ENCODE measurements at regions not wholly inside any gene's neighbourhood (a gene's known extent, or its start where the extent isn't known, plus 50 kb on each side); places are given as distances from the start of the nearest gene placed in this dataset.

- ATAC-seq (no peak), DNase-seq (no peak)
- intact Hi-C loops (cut with DNase I) = no loop called here
These were observed 268.2 kb downstream of the SH3GL2 start for GRCh38 chr9:17846948-17847655.

GRCh38 chr9:17847908-17848307, 269.0 kb downstream of the SH3GL2 start:
- intact Hi-C loops (cut with DNase I) = no loop called here
- DNase-seq (no peak), ATAC-seq (no peak)

GRCh38 chr9:17852108-17852507, 273.2 kb downstream of the SH3GL2 start:
- intact Hi-C loops (cut with DNase I) = no loop called here
- DNase-seq = no peak
- ATAC-seq = no peak

GRCh38 chr9:17854487-17854886, 275.6 kb downstream of the SH3GL2 start:
- ATAC-seq = no peak
- DNase-seq = no peak
- intact Hi-C loops (cut with DNase I) = no loop called here

GRCh38 chr9:17856995-17857394, 278.1 kb downstream of the SH3GL2 start:
- DNase-seq (no peak), ATAC-seq (no peak)
- intact Hi-C loops (cut with DNase I) = no loop called here

GRCh38 chr9:17859228-17859627, 280.4 kb downstream of the SH3GL2 start:
- intact Hi-C loops (cut with DNase I) = no loop called here
- DNase-seq (no peak), ATAC-seq (no peak)

- DNase-seq = no peak
- ATAC-seq = no peak
- intact Hi-C loops (cut with DNase I) = no loop called here
These were observed 281.1 kb downstream of the SH3GL2 start for GRCh38 chr9:17859987-17860386.

- ATAC-seq (peak; percentile 60 to 63), DNase-seq (peak; percentile 25)
- intact Hi-C loops (cut with DNase I) = no loop called here
These were observed 283.2 kb downstream of the SH3GL2 start for GRCh38 chr9:17862101-17862500.

- DNase-seq = no peak
- intact Hi-C loops (cut with DNase I) = no loop called here
These were observed 283.8 kb downstream of the SH3GL2 start for GRCh38 chr9:17862629-17863028.

GRCh38 chr9:17863213-17863883, 284.5 kb downstream of the SH3GL2 start:
- intact Hi-C loops (cut with DNase I) = no loop called here
- no peak for ATAC-seq
- no peak for DNase-seq

More at GRCh38 chr9:17862629-17863028, 283.8 kb downstream of the SH3GL2 start:
- ATAC-seq = no peak

- intact Hi-C loops (cut with DNase I) = no loop called here
- ATAC-seq = no peak
These were observed 285.1 kb downstream of the SH3GL2 start for GRCh38 chr9:17863924-17864323.

GRCh38 chr9:17864951-17865350, 286.1 kb downstream of the SH3GL2 start:
- DNase-seq (no peak), ATAC-seq (no peak)
- intact Hi-C loops (cut with DNase I) = no loop called here

More at GRCh38 chr9:17863924-17864323, 285.1 kb downstream of the SH3GL2 start:
- no peak for DNase-seq

- DNase-seq (no peak), ATAC-seq (no peak)
- intact Hi-C loops (cut with DNase I) = no loop called here
These were observed 287.0 kb downstream of the SH3GL2 start for GRCh38 chr9:17865881-17866280.

- no peak for DNase-seq
- ATAC-seq = no peak
- intact Hi-C loops (cut with DNase I) = no loop called here
These were observed 291.9 kb downstream of the SH3GL2 start for GRCh38 chr9:17870722-17871121.

GRCh38 chr9:17871213-17871890, 292.5 kb downstream of the SH3GL2 start:
- ATAC-seq = no peak
- DNase-seq = no peak
- intact Hi-C loops (cut with DNase I) = no loop called here

GRCh38 chr9:17875886-17876285, 297.0 kb downstream of the SH3GL2 start:
- no peak for DNase-seq
- ATAC-seq = no peak
- intact Hi-C loops (cut with DNase I) = no loop called here

GRCh38 chr9:17876687-17877086, 297.8 kb downstream of the SH3GL2 start:
- DNase-seq = no peak
- intact Hi-C loops (cut with DNase I) = no loop called here
- no peak for ATAC-seq

GRCh38 chr9:17878810-17879370, 300.0 kb downstream of the SH3GL2 start:
- ATAC-seq (no peak), DNase-seq (no peak)
- intact Hi-C loops (cut with DNase I) = no loop called here

GRCh38 chr9:17881371-17881770, 302.5 kb downstream of the SH3GL2 start:
- DNase-seq (no peak), ATAC-seq (no peak)
- intact Hi-C loops (cut with DNase I) = no loop called here
